ENCODE measurements at regions not wholly inside any gene's neighbourhood (a gene's known extent, or its start where the extent isn't known, plus 50 kb on each side); places are given as distances from the start of the nearest gene placed in this dataset.

GRCh38 chr3:178170698-178171535, 365.3 kb upstream of the KCNMB2 start:
- no peak overlapping the region for H3K4me3 ChIP-seq
- no peaks in the 10 kb centered on the region for H3K36me3 ChIP-seq
- TF ChIP-seq CTCF (IDR thresholded peaks at IDR 0.05) = no peak
- H3K4me1 ChIP-seq = peaks cover 6 to 42% (median 10%) of the 10 kb centered on the region in 4 donors
- no peaks in the 10 kb centered on the region for H3K27me3 ChIP-seq
- H3K9me3 ChIP-seq = no peaks in the 10 kb centered on the region
- DNase-seq = no peak
- intact Hi-C loops (cut with DNase I; ENCODE audit: low total_unique reads) = no loop called here
- peak overlapping the region; percentile 14 to 47 for H3K27ac ChIP-seq

GRCh38 chr3:178172121-178172520, 364.1 kb upstream of the KCNMB2 start:
- no peaks in the 10 kb centered on the region for H3K36me3 ChIP-seq
- TF ChIP-seq CTCF (IDR thresholded peaks at IDR 0.05) = no peak
- intact Hi-C loops (cut with DNase I; ENCODE audit: low total_unique reads) = no loop called here
- H3K4me3 ChIP-seq = no peak overlapping the region
- H3K27ac ChIP-seq = no peak overlapping the region
- peaks cover 6 to 36% (median 10%) of the 10 kb centered on the region in 4 donors for H3K4me1 ChIP-seq
- H3K27me3 ChIP-seq = no peaks in the 10 kb centered on the region
- no peak for DNase-seq
- no peaks in the 10 kb centered on the region for H3K9me3 ChIP-seq

- no peak for DNase-seq
- peaks cover 6 to 27% (median 10%) of the 10 kb centered on the region in 4 donors for H3K4me1 ChIP-seq
- no peak overlapping the region for H3K27ac ChIP-seq
- H3K27me3 ChIP-seq = no peaks in the 10 kb centered on the region
- no peak overlapping the region for H3K4me3 ChIP-seq
- no peaks in the 10 kb centered on the region for H3K9me3 ChIP-seq
- TF ChIP-seq CTCF (IDR thresholded peaks at IDR 0.05) = no peak
- intact Hi-C loops (cut with DNase I; ENCODE audit: low total_unique reads) = no loop called here
- H3K36me3 ChIP-seq = no peaks in the 10 kb centered on the region
Observed at GRCh38 chr3:178174201-178174915, 361.9 kb upstream of the KCNMB2 start.

GRCh38 chr3:178181088-178181487, 355.1 kb upstream of the KCNMB2 start:
- no peak for TF ChIP-seq CTCF (IDR thresholded peaks at IDR 0.05)
- intact Hi-C loops (cut with DNase I; ENCODE audit: low total_unique reads) = no loop called here
- no peak for DNase-seq
- H3K9me3 ChIP-seq = no peaks in the 10 kb centered on the region
- no peak overlapping the region for H3K4me3 ChIP-seq
- no peaks in the 10 kb centered on the region for H3K27me3 ChIP-seq
- no peaks in the 10 kb centered on the region for H3K36me3 ChIP-seq
- H3K27ac ChIP-seq = no peak overlapping the region
- H3K4me1 ChIP-seq = no peaks in the 10 kb centered on the region

- H3K36me3 ChIP-seq = no peaks in the 10 kb centered on the region
- no peaks in the 10 kb centered on the region for H3K27me3 ChIP-seq
- H3K4me3 ChIP-seq = no peak overlapping the region
- no peak for DNase-seq
- TF ChIP-seq CTCF (IDR thresholded peaks at IDR 0.05) = no peak
- intact Hi-C loops (cut with DNase I; ENCODE audit: low total_unique reads) = no loop called here
- no peak overlapping the region for H3K27ac ChIP-seq
- H3K4me1 ChIP-seq = no peaks in the 10 kb centered on the region
- H3K9me3 ChIP-seq = no peaks in the 10 kb centered on the region
Observed at GRCh38 chr3:178181784-178182183, 354.5 kb upstream of the KCNMB2 start.
